ENCODE measurements at regions not wholly inside any gene's neighbourhood (a gene's known extent, or its start where the extent isn't known, plus 50 kb on each side); places are given as distances from the start of the nearest gene placed in this dataset.

- H3K9ac ChIP-seq (ENCODE audit: low read length in 2 of 2) = no peak overlapping the region
- H3K36me3 ChIP-seq (ENCODE audit: control insufficient read depth in 2 of 2, insufficient read depth in 2 of 2, low read length in 2 of 2) = no peaks in the 10 kb centered on the region
- H3K4me3 ChIP-seq (ENCODE audit: low read length in 2 of 2) = no peak overlapping the region
- no peaks in the 10 kb centered on the region for H3K27me3 ChIP-seq (ENCODE audit: control insufficient read depth in 1 of 2, insufficient read depth in 2 of 2, low read length in 2 of 2)
- no peaks in the 10 kb centered on the region for H3K9me3 ChIP-seq (ENCODE audit: control insufficient read depth in 2 of 2, low read length in 2 of 2)
- H3K4me1 ChIP-seq (ENCODE audit: control insufficient read depth, insufficient read depth, low read length) = no peaks in the 10 kb centered on the region
- no peak overlapping the region for H3K27ac ChIP-seq (ENCODE audit: low read length)
These were observed 496.3 kb downstream of the XPNPEP1 start for GRCh38 chr10:109426987-109427386.

DNA sequence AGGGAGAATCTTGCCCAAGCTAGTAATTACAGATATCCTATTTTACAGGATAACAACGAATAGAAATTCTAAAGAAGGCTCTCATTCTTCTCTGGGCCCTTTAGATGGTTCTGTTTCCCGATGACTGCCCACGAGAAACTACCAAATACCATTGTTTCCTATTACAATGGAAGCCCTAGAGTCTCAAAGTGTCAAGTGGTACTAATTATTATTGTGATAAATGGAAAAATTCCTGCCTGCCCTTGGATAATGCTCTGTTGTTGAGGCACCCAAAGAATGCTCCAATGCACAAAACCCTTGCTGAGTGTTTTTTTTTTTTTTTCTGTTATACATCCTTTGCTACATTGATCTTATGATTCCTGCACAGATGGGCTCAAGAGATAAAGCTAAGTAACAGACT, 504.5 kb downstream of the XPNPEP1 start:
- Histone ChIP-seq H3K4me3 (ENCODE audit: low read length in 2 of 2) (no peak overlapping the region), H3K27ac (ENCODE audit: low read length) (no peak overlapping the region), H3K27me3 (ENCODE audit: control insufficient read depth in 1 of 2, insufficient read depth in 2 of 2, low read length in 2 of 2) (no peaks in the 10 kb centered on the region), H3K9ac (ENCODE audit: low read length in 2 of 2) (no peak overlapping the region), H3K4me1 (ENCODE audit: control insufficient read depth, insufficient read depth, low read length) (no peaks in the 10 kb centered on the region), H3K9me3 (ENCODE audit: control insufficient read depth in 2 of 2, low read length in 2 of 2) (no peaks in the 10 kb centered on the region), H3K36me3 (ENCODE audit: control insufficient read depth in 2 of 2, insufficient read depth in 2 of 2, low read length in 2 of 2) (no peaks in the 10 kb centered on the region)

GRCh38 chr10:109417803-109418202, 505.5 kb downstream of the XPNPEP1 start:
- Histone ChIP-seq H3K9me3 (ENCODE audit: control insufficient read depth in 2 of 2, low read length in 2 of 2) (no peaks in the 10 kb centered on the region), H3K9ac (ENCODE audit: low read length in 2 of 2) (no peak overlapping the region), H3K36me3 (ENCODE audit: control insufficient read depth in 2 of 2, insufficient read depth in 2 of 2, low read length in 2 of 2) (no peaks in the 10 kb centered on the region), H3K27me3 (ENCODE audit: control insufficient read depth in 1 of 2, insufficient read depth in 2 of 2, low read length in 2 of 2) (no peaks in the 10 kb centered on the region), H3K4me3 (ENCODE audit: low read length in 2 of 2) (no peak overlapping the region), H3K4me1 (ENCODE audit: control insufficient read depth, insufficient read depth, low read length) (no peaks in the 10 kb centered on the region), H3K27ac (ENCODE audit: low read length) (no peak overlapping the region)

DNA sequence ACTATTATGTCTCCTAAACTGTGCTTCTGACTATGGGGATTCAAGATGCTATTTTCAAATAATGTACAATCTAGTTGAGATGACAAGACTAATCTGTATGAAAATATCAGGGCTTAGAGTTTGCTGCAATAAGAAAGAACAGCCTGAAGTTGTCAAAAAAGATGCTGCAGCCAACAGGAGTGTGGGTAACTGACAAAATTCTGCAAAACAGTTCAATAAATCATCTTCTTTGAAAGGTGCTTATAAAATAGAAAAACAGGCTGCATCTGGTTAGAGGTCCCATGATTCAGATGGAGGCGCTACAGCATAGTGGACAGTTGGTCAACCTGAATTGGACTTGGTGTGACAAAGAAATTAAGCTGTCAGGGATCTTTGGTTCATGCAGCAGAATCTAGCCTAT, 511.0 kb downstream of the XPNPEP1 start:
- H3K27ac ChIP-seq (ENCODE audit: low read length) = no peak overlapping the region
- H3K4me3 ChIP-seq (ENCODE audit: low read length in 2 of 2) = no peak overlapping the region
- no peak overlapping the region for H3K9ac ChIP-seq (ENCODE audit: low read length in 2 of 2)
- no peaks in the 10 kb centered on the region for H3K27me3 ChIP-seq (ENCODE audit: control insufficient read depth in 1 of 2, insufficient read depth in 2 of 2, low read length in 2 of 2)
- H3K4me1 ChIP-seq (ENCODE audit: control insufficient read depth, insufficient read depth, low read length) = no peaks in the 10 kb centered on the region
- no peaks in the 10 kb centered on the region for H3K9me3 ChIP-seq (ENCODE audit: control insufficient read depth in 2 of 2, low read length in 2 of 2)
- no peaks in the 10 kb centered on the region for H3K36me3 ChIP-seq (ENCODE audit: control insufficient read depth in 2 of 2, insufficient read depth in 2 of 2, low read length in 2 of 2)

DNA sequence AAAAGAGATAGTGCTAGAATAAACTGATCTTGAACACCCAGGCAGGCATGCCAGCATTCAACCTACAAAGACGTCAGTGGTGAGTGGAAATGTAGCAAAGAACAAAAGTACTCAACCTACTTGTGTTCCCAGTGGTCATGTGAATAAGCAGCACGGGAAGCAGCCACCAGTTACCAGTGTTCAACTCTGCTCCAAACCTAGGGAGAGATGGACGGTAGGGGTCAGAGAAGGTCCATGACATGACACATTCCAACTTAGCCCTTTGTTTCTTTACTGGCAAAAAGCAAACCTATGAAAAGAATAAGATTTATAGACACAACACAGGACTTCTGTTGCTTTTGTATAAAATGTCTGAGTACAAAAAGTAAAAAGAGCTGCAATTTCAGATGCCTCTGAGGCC, 511.4 kb downstream of the XPNPEP1 start:
- Histone ChIP-seq H3K9me3 (ENCODE audit: control insufficient read depth in 2 of 2, low read length in 2 of 2) (no peaks in the 10 kb centered on the region), H3K27me3 (ENCODE audit: control insufficient read depth in 1 of 2, insufficient read depth in 2 of 2, low read length in 2 of 2) (no peaks in the 10 kb centered on the region), H3K27ac (ENCODE audit: low read length) (no peak overlapping the region), H3K4me1 (ENCODE audit: control insufficient read depth, insufficient read depth, low read length) (no peaks in the 10 kb centered on the region), H3K36me3 (ENCODE audit: control insufficient read depth in 2 of 2, insufficient read depth in 2 of 2, low read length in 2 of 2) (no peaks in the 10 kb centered on the region), H3K9ac (ENCODE audit: low read length in 2 of 2) (no peak overlapping the region), H3K4me3 (ENCODE audit: low read length in 2 of 2) (no peak overlapping the region)

GRCh38 chr10:109405338-109405737, 518.0 kb downstream of the XPNPEP1 start:
- Histone ChIP-seq H3K9ac (ENCODE audit: low read length in 2 of 2) (no peak overlapping the region), H3K9me3 (ENCODE audit: control insufficient read depth in 2 of 2, low read length in 2 of 2) (no peaks in the 10 kb centered on the region), H3K36me3 (ENCODE audit: control insufficient read depth in 2 of 2, insufficient read depth in 2 of 2, low read length in 2 of 2) (no peaks in the 10 kb centered on the region), H3K27ac (ENCODE audit: low read length) (no peak overlapping the region), H3K4me1 (ENCODE audit: control insufficient read depth, insufficient read depth, low read length) (no peaks in the 10 kb centered on the region), H3K4me3 (ENCODE audit: low read length in 2 of 2) (no peak overlapping the region), H3K27me3 (ENCODE audit: control insufficient read depth in 1 of 2, insufficient read depth in 2 of 2, low read length in 2 of 2) (no peaks in the 10 kb centered on the region)

- Histone ChIP-seq H3K27ac (ENCODE audit: low read length) (no peak overlapping the region), H3K9me3 (ENCODE audit: control insufficient read depth in 2 of 2, low read length in 2 of 2) (no peaks in the 10 kb centered on the region), H3K27me3 (ENCODE audit: control insufficient read depth in 1 of 2, insufficient read depth in 2 of 2, low read length in 2 of 2) (no peaks in the 10 kb centered on the region), H3K4me1 (ENCODE audit: control insufficient read depth, insufficient read depth, low read length) (no peaks in the 10 kb centered on the region), H3K36me3 (ENCODE audit: control insufficient read depth in 2 of 2, insufficient read depth in 2 of 2, low read length in 2 of 2) (no peaks in the 10 kb centered on the region), H3K4me3 (ENCODE audit: low read length in 2 of 2) (no peak overlapping the region), H3K9ac (ENCODE audit: low read length in 2 of 2) (no peak overlapping the region)
These were observed 519.8 kb downstream of the XPNPEP1 start for GRCh38 chr10:109403551-109403950.

- Histone ChIP-seq H3K27ac (ENCODE audit: low read length) (no peak overlapping the region), H3K27me3 (ENCODE audit: control insufficient read depth in 1 of 2, insufficient read depth in 2 of 2, low read length in 2 of 2) (no peaks in the 10 kb centered on the region), H3K9ac (ENCODE audit: low read length in 2 of 2) (no peak overlapping the region), H3K36me3 (ENCODE audit: control insufficient read depth in 2 of 2, insufficient read depth in 2 of 2, low read length in 2 of 2) (no peaks in the 10 kb centered on the region), H3K4me3 (ENCODE audit: low read length in 2 of 2) (no peak overlapping the region), H3K4me1 (ENCODE audit: control insufficient read depth, insufficient read depth, low read length) (no peaks in the 10 kb centered on the region), H3K9me3 (ENCODE audit: control insufficient read depth in 2 of 2, low read length in 2 of 2) (no peaks in the 10 kb centered on the region)
These were observed 529.9 kb downstream of the XPNPEP1 start for GRCh38 chr10:109393425-109393824.

- no peak overlapping the region for H3K4me3 ChIP-seq (ENCODE audit: low read length in 2 of 2)
- no peaks in the 10 kb centered on the region for H3K36me3 ChIP-seq (ENCODE audit: control insufficient read depth in 2 of 2, insufficient read depth in 2 of 2, low read length in 2 of 2)
- H3K27ac ChIP-seq (ENCODE audit: low read length) = no peak overlapping the region
- H3K9me3 ChIP-seq (ENCODE audit: control insufficient read depth in 2 of 2, low read length in 2 of 2) = no peaks in the 10 kb centered on the region
- no peaks in the 10 kb centered on the region for H3K27me3 ChIP-seq (ENCODE audit: control insufficient read depth in 1 of 2, insufficient read depth in 2 of 2, low read length in 2 of 2)
- H3K9ac ChIP-seq (ENCODE audit: low read length in 2 of 2) = no peak overlapping the region
- H3K4me1 ChIP-seq (ENCODE audit: control insufficient read depth, insufficient read depth, low read length) = no peaks in the 10 kb centered on the region
These were observed 536.4 kb downstream of the XPNPEP1 start for GRCh38 chr10:109386921-109387320.

GRCh38 chr10:109386101-109386500, 537.2 kb downstream of the XPNPEP1 start:
- Histone ChIP-seq H3K27ac (ENCODE audit: low read length) (no peak overlapping the region), H3K36me3 (ENCODE audit: control insufficient read depth in 2 of 2, insufficient read depth in 2 of 2, low read length in 2 of 2) (no peaks in the 10 kb centered on the region), H3K27me3 (ENCODE audit: control insufficient read depth in 1 of 2, insufficient read depth in 2 of 2, low read length in 2 of 2) (no peaks in the 10 kb centered on the region), H3K9me3 (ENCODE audit: control insufficient read depth in 2 of 2, low read length in 2 of 2) (no peaks in the 10 kb centered on the region), H3K4me3 (ENCODE audit: low read length in 2 of 2) (no peak overlapping the region), H3K4me1 (ENCODE audit: control insufficient read depth, insufficient read depth, low read length) (no peaks in the 10 kb centered on the region), H3K9ac (ENCODE audit: low read length in 2 of 2) (no peak overlapping the region)

DNA sequence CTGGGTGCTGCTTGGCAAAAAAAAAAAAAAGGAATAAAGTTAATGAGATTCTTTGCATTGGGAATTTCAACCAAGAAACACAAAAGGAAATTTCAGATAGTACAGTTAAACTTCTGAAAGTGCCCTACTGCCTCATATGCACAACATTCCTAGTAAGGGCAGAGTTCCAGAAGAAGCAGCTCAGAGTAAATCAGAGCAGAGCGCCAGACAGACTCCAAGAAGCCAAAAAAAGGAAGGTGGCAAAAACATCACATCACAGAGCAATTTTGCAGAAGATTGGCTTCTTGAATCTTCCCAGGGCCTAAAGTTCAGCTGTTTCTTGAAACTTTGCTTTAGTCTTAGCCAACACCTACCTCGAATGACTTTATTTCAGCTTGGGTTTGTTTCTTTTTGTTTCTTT, 544.1 kb downstream of the XPNPEP1 start:
- Histone ChIP-seq H3K4me3 (ENCODE audit: low read length in 2 of 2) (no peak overlapping the region), H3K4me1 (ENCODE audit: control insufficient read depth, insufficient read depth, low read length) (peaks cover 8% of the 10 kb centered on the region), H3K27ac (ENCODE audit: low read length) (no peak overlapping the region), H3K9me3 (ENCODE audit: control insufficient read depth in 2 of 2, low read length in 2 of 2) (no peaks in the 10 kb centered on the region), H3K36me3 (ENCODE audit: control insufficient read depth in 2 of 2, insufficient read depth in 2 of 2, low read length in 2 of 2) (no peaks in the 10 kb centered on the region), H3K27me3 (ENCODE audit: control insufficient read depth in 1 of 2, insufficient read depth in 2 of 2, low read length in 2 of 2) (no peaks in the 10 kb centered on the region), H3K9ac (ENCODE audit: low read length in 2 of 2) (no peak overlapping the region)

GRCh38 chr10:109374215-109374614, 549.1 kb downstream of the XPNPEP1 start:
- no peaks in the 10 kb centered on the region for H3K9me3 ChIP-seq (ENCODE audit: control insufficient read depth in 2 of 2, low read length in 2 of 2)
- no peaks in the 10 kb centered on the region for H3K27me3 ChIP-seq (ENCODE audit: control insufficient read depth in 1 of 2, insufficient read depth in 2 of 2, low read length in 2 of 2)
- no peaks in the 10 kb centered on the region for H3K36me3 ChIP-seq (ENCODE audit: control insufficient read depth in 2 of 2, insufficient read depth in 2 of 2, low read length in 2 of 2)
- no peak overlapping the region for H3K27ac ChIP-seq (ENCODE audit: low read length)
- H3K4me3 ChIP-seq (ENCODE audit: low read length in 2 of 2) = no peak overlapping the region
- H3K9ac ChIP-seq (ENCODE audit: low read length in 2 of 2) = no peak overlapping the region
- H3K4me1 ChIP-seq (ENCODE audit: control insufficient read depth, insufficient read depth, low read length) = peaks cover 4% of the 10 kb centered on the region

Data from stomach smooth muscle (tissue), 2 donors.